ENCODE measurements at regions not wholly inside any gene's neighbourhood (a gene's known extent, or its start where the extent isn't known, plus 50 kb on each side); places are given as distances from the start of the nearest gene placed in this dataset.

DNA sequence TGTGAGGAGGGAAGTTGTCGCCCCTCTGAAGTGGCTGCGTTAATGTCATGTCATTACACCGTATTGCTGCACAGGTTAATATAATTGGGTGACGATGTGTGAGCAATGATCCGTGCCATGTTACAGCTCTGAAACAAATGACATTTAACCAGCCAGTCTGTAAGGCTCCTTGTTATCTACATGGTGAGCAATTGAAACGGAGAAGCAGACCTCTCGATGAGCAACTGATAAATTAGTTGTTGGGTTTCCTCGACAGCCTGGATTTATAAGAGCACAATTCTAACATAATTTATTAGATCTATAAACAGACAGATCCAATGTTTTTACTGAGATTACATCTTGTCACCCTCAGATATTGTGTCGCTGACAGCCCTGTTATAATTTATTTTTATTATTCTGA lies 49.9 kb upstream of the MAFB start:
- DNase-seq, result no peak

DNA sequence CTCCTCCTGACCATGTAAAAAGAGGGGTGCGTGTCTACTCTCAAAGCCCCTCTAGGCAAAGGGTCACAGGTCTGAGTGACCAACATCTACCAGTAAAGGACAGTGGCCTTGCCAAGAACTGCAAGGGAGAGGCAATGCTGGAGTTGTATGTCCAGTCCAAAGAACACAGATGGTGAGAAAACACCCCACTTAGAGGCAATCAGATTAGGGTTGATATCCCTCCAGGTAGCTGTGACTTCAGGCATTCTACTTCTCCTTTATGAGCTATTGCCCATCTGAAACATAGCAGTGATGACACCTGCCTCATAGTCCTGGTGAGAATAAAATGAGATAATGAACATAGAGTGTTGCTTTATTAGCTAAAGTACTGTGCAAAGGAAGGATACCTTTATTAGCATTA lies 50.8 kb upstream of the MAFB start:
- DNase-seq, result no peak

DNA sequence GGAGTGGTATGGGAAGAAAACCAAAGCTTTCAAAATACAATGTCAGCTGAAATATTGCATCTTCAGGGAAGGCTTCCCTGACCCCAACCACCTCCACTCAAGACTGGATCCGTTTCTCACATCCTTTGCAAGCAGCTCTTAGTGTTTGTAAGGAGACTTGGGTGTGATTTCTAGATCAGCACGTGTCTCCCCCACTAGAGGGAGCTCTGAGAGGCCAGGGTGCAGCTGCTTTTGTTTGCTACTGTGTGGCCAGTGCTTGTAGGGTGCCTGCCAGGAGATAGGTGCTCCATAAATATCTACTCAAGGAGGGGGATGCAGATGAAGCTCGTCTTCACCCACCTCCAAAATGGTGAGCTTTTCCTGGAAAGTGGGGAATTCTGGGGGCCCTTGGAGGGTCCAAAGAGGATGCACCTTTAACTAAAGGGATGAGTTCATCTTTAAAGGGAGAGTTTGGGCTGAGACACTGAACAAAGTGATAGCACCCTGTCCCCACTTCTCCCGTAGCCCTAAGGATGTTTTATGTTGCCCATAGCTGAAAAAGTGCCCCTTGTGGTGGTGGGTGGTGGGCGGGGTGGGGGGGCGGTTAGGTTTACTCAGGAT lies 52.6 kb upstream of the MAFB start:
- DNase-seq, result peak; percentile 59

DNA sequence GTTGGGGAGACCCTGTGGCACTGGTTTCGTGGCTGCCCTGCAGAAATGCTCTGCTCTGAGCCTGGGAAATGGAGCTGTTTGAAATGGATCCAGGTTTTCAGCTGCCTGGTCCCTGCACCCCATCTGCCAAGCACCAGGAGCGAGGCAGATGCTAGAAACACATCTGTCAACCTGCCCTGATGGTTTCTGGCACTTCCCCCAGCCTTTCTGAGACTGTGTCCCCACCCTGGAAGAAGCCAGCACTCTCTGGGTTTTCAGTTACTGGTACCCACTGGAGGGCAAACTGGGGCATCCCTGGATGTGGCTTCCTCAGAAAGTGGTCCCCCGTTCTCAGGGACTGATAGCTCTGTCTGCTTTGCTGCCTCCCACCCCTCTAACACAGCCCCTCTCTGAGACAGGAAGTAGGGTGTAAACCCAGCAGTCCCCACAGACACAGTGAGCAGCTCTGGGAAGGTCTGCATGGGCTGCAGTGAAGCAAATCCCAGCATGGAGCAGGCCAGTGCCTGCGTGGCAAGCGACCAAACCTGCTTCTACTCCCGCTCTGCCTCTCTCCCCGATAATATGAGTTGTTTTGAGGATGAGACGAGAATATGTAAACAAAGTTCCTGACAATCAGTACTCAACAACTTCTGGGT lies 54.2 kb upstream of the MAFB start:
- DNase-seq, result no peak

DNA sequence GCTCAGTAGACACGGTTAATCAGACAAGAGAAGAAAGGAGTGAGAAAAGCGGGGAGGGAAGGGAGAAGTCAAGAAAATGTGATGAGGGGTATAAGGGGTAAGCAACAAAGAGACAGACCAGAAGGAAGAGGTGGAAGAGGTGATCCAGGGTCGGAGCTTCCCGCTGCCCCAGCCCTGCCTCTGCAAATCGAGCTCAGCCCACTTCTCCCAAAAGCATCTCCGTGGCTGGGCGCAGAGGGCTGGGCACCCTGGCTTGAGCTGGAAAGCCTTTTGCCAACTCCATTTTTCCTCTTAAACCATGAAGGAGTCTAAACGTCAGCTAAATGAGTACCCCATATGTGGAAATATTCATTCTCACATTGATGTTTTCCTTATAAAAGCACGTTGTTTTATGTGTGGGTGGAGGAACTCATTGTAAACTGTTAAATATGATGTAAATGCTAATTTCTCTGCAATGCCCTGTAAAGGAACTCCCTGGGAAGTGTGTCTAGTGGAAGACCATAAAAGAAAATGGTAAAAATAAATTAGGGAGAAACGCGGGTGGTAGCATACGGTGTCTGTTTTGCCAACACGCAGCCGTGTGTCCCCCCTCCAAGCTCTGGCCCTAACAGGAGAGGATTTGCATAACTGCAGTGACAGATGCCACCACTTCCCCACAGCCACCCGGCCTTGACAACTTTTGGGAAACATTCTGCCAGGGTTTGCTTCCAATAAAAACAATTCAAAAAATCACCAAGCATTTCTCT lies 55.2 kb upstream of the MAFB start:
- DNase-seq, result no peak

DNA sequence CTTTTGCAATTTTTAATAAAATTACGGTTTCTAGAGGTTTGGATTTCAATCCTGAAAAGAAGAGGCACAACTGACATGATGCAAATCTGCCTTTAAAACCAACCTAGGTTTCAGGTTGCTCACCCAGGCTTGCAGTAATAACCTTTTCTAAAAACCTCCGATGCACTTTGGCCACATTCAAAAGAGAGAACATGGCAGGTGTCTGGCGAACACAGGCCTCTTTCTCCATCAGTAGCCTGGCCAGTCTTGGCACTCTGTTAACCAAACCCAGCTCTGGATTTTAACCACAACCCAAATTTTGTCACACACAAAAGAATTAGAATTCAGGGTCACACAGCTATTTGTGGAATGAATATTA lies 55.8 kb upstream of the MAFB start:
- DNase-seq, result no peak

DNA sequence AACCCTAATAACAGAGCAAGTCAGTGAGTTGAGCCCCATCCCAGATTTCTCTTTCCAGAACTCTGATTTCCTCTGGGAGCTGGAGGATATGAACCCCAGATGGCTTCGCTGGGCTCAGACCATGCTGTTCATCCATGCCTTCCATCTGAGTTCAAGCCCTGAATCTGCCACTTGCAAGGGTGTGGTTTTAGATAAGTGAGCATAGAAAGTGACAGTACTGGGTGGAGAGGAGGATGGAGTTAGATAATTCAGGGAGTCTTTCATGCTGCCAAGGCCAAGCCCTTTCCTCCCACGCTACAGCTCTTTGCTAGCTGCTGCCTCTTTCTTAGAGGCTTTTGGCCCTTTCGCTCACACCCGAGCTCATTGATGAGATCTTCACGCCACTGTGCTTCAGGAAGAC lies 57.2 kb upstream of the MAFB start:
- no peak for DNase-seq

DNA sequence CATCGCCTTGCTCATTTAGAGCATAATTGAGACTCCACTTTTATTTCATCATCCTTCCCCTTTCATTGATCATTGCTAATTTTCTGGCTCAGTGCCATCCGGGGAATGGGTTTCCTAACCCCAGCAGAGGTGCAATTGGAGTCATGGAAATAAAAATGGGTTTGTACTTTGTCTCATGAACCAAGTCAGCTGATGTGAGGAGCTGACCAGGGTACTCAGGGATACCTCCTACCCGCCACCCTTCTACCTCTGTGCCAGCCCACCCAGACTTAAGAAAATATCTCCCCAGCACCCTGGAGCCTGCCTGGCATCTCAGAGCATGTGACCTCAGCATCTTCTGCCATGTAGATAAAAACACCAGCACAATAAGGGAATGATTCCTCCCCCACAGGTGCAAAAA lies 59.1 kb upstream of the MAFB start:
- DNase-seq, result no peak

DNA sequence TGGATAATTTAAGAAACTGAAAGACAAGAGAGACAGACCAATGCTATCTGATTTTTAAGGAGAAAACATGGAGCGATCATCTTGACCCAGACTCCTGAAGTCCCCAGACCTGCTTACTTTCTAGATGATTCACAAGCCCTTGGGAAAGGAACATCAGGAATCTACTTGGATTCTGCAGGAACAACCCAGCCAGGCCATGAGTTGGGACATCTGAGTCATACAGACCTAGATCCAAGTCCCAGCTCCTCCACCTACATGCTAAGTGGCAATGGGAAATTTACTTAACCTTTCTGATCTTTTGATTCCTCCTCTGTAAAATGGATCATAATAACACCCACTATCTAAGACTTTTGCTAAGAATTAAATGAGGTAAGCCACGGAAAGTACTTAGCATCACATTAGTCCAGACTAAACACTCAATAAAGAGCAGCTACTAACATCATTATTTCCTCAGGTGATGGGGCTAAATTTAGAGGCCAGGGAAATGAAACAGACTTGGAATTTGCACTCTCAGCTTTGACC lies 61.0 kb upstream of the MAFB start:
- DNase-seq, result no peak

DNA sequence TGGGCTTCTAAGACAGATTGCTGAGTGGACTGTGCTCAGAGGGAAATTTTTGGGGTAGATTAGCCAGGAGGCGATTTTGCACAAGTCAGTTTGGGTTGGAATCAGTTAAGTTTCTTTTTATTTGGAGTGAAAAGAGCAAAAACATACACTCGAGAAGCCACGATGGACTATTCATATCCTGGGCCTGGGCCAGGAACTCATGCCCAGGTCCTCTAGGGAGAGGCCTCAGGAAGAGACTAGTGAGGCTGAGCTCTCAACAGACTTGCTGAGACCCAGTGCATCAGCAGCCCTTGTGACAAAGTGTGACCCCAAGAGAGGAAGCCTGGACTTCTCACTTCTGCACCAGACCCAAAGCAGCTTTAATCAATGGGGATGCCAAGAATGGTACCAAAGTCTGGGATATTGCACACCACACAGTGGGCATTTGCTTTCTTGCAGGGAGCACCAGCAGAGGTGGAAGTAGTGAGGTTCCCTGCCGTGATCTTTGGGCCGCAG lies 61.6 kb upstream of the MAFB start:
- DNase-seq, result no peak

DNA sequence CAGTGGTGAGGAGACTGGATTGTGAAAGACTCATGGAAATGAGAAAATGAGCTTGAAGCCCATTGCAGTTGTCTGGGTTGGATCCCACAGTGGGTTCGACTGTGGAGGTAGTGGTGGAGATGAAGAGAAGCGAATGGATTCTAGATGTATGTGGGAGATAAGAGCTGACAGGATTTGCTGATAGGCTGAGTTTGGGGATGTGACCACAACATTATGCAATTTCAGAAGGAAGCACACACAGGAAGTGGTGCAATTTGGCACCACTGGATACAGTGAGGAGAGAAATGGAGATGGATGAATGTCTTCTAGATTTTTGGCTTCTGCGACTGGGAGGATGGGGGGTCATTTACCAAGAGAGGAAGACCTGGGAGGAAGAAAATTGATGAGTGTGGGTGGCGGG lies 64.4 kb upstream of the MAFB start:
- no peak for DNase-seq

DNA sequence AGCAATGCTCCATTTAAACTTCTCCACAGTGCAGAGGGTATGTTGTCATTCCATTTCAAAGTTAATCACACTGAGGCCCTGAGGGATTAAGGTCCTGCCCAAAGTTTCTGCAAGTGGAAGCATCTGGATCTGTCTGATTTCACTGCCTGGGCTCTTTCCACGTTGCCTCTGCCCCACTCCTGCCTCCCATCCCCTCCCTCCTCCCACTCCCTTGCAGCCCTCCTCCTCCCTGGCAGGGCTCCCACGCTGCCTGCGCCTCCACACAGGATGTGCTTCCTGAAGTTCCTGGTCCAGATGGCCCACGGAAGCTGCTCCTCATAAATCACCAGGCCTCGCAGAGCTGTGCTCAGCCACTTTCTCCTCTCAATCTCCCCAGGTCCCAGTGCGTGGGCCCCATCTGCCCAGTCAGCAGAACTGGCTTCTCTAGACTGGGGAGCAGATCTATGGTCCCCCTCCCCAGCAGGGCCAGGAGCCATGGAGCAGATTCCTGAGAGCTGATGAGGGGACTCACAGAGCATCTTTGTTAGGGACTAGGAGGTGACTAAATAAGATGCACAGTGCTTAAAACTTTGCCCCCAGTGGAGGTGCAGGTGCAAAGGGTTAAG lies 65.4 kb upstream of the MAFB start:
- no peak for DNase-seq

DNA sequence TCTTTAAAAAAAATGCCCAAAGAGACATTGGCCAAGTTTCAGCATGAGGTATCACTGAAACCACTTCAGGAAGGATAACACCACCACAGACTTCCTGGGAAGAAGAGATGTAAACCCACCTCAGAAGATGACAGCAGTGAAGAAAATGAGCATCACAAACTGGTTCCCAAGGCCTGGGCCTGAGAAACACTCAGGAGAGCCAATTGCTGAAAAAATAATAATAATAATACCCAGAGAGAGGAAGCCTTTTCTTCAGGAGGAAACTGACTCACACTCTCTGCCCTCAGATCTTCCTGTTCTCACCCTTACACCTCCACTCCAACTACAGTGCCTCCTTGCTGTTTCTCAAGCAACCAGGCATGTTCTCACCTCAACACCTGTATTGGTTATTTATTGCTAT lies 68.1 kb upstream of the MAFB start:
- DNase-seq, result no peak

DNA sequence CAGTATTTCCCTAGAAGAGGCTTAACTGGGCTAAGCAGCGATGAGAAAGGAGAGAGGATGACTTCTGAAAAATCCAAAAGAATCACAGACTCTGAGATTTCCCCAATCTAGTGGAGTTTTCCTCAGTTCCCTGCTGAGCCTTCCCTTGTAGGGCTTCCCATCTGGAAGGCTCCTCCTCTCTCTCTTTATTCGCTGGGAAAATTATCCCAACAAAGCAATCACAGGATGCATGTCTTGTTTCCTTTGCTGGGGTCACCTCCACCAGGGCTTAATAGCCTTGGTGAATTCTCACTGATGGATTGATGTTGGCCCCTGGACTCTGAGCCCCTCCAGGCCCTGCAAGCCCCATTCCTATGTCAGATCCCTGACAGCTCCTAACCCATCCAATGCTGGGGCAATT lies 69.8 kb upstream of the MAFB start:
- no peak for DNase-seq

DNA sequence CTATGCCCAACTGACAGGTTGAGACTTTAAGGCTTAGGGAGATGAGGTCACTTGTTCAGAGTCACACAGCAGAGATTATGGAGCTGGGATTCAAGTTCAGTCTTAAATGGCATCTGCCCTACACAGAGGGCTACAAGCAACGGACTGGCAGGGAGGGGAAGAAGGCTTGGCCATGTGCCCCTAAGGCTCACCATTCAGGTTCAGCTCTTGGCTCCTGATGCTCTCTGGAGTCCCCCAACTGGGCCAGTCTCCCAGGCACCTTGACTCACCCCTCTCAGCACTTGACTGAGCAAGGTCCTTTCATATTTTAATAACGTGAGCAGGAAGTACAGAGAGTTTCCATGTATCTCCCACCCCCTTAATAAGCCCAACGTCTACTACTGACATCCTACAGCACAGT lies 71.4 kb upstream of the MAFB start:
- no peak for DNase-seq

DNA sequence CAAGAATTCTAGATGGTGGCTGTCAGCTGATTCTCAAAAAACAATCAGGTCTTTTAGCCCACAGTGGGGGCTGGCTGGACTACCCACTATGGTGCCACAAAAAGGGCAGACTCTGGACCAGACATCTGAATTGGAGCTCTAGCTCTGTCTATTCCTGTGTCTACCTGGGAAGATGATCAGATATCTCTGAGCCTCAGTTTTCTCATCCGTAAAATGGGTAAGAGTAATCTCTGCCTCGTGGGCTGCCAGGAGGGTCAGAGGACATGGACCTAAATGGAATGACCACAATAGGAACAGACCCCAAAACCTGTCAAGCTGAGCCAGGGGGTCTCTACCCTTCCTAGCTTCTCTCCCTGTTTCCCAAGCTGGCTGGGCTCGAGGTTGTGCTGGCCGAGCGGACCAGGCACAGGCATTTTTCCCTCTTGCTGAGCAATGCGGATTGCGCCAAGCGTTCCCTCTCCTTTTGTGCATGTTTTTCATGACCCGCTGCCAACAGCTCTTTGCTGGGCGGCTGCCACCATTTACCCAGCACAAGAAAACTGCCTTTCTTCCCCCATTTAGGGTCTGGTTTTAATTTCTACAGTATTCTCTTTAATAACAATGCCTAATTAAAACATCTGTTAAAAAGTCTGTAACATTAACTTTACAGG lies 74.7 kb upstream of the MAFB start:
- no peak for DNase-seq

DNA sequence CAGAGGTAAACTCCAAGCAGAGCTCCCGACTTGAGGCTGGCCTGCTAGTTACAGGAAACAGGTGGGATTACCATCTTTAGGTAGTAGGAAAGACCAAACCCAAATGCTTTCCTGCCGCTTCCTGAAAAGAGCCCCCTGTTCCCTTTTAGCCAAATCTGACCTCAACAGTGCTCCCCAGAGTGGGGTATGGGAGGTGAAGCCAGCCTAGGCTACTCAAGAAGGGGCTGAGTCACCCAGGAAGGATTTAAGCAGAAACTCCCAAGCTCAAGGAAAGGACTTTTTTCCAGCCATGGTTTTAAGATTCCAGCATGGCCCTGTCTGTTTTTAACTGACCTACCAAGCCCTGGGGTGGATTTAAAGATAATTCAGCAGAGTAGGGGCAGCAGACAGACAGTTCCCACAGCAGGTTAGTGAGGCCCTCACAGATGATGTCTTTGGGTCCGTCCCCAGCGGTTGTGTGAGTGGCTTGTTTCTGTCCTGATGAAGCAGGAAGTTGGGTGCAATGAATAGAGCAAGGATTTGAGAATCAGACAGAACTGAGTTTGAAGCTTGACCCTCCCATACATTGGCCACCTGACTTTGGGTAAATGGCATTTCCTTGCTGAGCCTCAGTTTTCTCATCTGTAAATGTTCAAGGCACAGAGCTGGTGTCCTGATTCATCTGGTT lies 76.9 kb upstream of the MAFB start:
- DNase-seq, result no peak

DNA sequence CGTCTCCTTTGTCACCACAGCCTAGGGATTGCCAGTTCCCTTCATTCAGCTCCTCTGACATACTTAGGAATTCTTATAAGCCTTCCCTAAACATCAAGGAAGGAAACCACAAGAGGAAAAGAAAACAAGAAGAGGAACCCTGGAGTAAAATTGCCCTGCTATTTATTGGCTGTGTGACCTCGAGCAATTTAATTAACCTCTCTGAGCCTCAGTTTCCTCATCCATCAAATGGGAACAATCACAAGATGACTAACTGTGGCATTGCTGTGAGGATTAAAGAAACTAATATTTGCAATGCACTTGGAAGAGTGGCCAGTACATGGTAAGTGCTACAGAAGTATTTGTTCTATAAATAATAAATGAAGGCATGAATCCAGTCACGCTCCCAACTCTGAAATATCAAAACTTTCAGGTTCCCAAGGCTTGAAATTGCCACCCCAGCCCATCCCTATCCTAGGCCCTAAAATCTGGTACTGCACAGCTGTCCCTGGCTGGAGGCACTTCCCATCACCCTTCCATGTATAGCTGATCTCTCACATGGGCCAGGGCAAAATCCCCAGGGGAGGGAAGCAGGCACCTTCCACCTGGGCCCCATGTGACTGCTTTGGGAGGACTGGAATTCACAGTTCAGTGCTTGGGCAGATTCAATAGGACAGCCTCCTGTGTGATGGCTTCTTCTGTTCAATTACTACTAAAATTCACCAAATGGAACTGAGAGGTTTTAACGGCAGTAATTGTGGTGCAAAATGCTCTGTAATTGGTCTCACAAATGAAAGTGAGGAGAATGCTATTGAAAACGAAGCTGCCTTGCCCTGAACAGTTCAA lies 78.0 kb upstream of the MAFB start:
- DNase-seq, result no peak

DNA sequence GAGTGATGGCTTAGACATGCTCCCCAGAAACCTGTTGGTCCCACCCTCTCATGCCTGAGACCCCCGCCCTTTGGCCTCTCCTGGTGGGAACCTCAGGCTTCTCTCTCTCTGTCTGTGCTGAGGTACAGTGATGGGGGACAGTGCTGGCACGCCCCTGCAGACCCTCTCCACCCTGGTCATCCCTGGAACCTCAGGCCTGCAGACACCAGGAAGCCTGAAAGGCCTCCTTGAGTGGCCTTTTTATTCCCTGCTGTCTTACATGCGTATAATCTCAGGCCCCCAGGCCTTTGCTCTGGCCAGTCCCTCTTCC lies 78.5 kb upstream of the MAFB start:
- DNase-seq, result no peak

DNA sequence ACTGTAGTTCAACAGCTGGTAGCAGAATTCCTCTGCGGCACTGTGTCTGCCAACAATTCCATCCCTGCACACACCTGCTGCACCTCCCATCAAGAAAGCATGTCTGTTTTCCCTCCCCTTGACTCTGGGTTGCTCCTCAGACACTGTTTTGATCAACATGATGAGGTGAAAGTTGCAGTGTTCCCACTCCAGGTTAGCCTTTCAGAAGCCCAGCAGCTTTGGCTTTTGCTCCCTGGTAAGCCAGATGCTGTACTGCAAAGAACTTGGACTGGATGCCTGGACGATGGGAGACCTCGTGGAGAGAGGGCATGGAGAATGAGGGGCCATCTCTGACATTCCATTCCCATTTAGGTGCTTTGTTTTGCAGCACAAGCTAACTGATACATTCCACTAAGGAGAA lies 79.1 kb upstream of the MAFB start:
- no peak for DNase-seq

DNA sequence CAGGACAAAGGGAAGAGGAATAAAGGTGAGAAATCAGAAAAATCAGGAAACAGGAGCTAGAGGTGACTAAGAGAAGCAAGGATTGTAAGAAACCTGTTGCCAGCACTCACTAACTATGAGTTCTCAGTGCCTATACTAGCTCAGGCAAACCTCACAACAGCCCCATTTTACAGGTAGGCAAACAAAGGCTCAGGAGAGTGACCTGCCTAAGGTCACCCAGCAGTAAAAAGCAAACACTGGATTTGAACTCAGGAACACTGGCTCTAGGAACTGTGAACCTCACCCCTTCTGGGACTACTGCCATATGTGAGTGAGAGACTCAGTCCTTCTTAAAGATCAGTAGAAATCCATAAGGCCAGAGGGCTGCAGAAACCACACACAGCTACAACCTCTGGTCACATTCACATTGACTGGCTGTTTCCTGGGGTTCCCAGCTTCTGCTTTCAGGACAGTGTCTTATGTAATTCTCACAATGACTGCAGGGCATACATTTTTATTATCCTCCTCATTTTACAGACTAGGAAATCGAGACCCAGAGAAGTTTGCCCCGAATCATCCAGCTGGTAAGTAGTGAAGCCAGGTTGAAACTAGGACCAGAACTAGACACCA lies 80.7 kb upstream of the MAFB start:
- DNase-seq, result no peak

Measured in DMS53 (cell line).